SIG-M5 treated with dmso at 0.1 percent for 504 hours (cell line): ENCODE measurements at regions not wholly inside any gene's neighbourhood (a gene's known extent, or its start where the extent isn't known, plus 50 kb on each side); places are given as distances from the start of the nearest gene placed in this dataset.

ENCODE experiments used
- DNase-seq: peaks from one replicate; lab custom pipeline; 2025; ENCODE audit not compliant: unreplicated experiment; lab: John Stamatoyannopoulos, UW

DNA sequence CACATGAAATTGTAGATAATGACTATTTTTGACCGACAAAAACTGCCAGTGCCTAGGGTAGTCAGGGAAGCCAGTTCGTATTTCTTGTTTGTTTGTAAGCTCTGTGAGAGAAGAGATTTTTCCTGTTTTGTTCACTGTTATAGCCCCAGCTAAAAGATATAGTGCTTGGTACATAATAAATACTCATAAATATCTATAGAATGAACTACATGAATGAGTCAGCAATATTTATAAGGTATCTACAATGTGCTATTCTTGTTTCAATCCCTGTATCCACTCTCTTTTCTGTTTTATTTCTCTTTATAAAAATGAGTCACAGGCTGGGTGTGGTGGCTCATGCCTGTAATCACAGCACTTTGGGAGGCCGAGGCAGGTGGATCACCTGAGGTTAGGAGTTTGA lies 275.6 kb upstream of the FANCL start:
- no peak for DNase-seq

DNA sequence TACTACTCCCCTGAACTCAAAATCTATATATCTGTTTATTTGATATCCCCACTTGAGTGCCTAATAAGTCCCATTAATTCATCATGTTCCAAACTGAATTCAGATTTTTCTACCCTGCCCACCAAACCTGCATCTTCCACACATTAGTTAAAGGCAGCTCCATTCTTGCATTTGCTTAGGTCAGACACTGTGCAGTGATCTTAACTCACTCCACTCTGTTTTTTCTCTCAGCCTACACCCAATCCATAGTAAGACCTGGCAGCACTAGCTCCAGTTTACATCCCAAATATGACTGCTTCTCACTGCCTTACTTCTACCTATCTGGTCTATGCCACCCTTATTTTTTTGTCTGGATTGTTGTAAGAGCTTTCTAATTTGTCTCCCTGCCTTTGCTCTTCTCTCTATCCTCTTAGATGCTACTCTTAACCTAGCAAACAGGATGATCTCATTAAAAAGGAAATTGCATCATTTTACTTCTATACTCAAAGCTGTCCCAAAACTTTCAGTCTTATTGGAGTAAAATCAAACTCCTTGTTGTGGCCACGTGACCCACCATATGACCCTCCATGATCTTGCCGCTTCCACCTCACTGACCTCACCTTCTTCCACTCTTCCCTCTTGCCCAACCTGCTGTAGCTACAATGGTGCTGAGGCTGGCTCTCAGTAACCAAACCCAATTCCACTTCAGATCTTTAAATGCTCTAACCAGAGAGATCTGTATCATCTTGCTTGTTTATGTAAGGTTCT lies 274.9 kb upstream of the FANCL start:
- DNase-seq = no peak

DNA sequence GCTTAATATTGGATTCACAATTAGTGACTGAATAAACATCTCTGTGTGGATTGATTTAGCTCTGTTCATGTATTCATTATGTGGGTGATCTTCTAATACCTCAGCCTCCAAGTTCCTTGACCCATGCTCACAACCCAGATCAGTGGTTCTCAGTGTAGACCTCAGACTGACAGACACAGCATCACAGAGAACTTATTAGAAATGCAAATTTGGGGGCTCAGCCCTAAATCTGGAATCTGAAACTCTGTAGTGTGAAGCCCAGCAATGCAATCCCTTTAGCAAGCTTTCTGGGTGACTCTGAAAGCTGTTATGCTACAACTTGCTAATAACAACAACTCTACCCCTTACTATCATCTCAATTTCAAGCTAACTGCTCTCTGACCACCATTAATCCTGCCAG lies 273.1 kb upstream of the FANCL start:
- no peak for DNase-seq

DNA sequence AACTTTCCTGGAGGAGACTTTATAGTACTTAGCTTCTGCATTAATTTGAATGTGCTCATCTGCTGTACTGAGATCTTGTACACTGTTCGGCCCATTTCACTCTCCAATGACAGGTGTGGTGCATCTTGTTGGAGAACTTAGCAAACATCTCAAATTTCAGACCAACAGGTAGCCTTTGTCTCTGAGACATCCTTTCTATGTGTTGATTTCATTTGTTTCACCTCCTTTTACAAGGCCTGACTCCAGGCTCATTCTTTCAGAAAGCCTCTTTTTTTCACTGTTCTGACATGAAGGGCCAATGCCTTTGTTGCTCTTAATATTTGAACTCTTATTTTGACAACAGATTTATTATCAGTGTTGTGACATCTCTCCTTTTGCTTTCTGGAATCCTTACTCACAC lies 271.8 kb upstream of the FANCL start:
- no peak for DNase-seq

- no peak for DNase-seq
These were observed 266.9 kb upstream of the FANCL start for GRCh38 chr2:58508006-58508405.

DNA sequence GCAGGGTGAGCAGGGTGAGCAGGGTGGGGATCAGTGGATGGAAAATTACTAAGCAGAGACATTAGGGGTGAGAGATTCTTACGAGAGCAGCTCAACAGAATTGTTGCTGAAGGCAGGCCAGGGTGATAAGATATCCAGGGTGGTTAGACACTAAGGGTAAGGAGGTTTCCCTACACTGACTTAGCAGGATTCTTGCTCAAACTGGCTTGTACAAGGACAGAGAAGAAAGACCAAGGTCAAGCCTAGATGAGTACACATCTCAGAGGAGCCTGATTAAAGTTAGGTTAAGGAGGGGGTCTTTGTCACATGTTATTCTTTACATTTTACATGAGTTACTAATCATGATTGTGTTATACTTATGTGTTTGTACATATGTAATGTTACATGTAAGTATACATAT lies 262.8 kb upstream of the FANCL start:
- DNase-seq = no peak

DNA sequence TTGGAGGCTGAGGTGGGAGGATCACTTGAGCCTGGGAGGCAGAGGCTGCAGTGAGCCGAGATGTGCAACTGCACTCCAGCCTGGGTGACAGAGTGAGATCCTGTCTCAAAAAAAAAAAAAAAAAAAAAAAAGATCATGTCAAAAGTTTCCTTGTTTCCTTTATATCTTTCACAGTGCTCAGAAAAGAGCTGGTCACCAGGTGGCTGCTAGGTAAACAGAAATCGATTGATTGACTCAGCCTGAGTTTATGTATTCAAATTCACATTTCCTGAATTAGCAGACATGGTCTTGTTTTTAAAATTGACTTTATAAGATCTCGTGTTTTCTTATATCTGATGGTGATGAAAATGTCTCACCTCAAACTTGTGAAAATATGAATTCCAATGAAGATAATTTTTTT lies 261.8 kb upstream of the FANCL start:
- no peak for DNase-seq

GRCh38 chr2:58501371-58502160 lies 260.4 kb upstream of the FANCL start:
- DNase-seq = no peak

- DNase-seq = no peak
These were observed 256.0 kb upstream of the FANCL start for GRCh38 chr2:58497168-58497567.

DNA sequence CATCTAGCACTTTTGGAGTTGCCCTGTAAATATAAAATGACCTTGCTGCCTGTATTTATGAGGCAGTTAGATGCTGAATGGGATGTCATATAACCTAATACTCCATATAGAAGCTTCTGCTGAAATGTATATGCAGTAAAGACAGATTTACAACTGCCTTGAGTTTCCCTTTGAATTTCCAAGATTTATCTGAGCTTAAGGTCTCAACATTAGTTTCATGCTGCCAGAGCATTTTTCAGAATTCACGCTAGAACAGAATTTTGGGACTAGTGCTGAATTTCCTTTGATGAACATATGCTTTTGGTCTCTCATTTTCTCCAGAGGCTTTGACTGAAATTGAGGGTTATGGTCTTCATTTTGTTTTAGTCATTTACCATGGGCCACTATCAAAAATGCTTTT lies 254.7 kb upstream of the FANCL start:
- DNase-seq = no peak

- DNase-seq = no peak
These were observed 253.0 kb upstream of the FANCL start for GRCh38 chr2:58494071-58494501.

GRCh38 chr2:58484629-58485028 lies 243.5 kb upstream of the FANCL start:
- no peak for DNase-seq

- DNase-seq = no peak
These were observed 243.1 kb upstream of the FANCL start for GRCh38 chr2:58484221-58484620.

- DNase-seq = no peak
These were observed 242.2 kb upstream of the FANCL start for GRCh38 chr2:58483307-58483706.

DNA sequence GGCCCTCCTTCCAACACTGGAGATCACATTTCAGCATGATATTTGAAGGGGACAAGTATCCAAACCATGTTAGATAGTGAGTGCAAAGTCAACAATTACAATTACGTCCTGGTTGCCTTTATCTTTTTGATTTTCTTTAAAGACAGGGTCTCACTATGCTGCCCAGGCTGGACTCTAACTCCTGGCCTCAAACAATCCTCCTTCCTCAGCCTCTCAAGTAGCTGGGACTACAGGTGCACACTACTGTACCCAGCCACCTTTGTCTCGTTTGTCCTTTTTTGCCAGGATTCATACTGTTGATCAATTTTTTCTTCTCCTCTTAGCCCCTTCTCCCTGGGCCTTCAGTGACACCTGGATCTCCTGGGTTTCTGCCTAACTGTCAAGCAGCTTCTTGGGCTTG lies 240.5 kb upstream of the FANCL start:
- DNase-seq = no peak

DNA sequence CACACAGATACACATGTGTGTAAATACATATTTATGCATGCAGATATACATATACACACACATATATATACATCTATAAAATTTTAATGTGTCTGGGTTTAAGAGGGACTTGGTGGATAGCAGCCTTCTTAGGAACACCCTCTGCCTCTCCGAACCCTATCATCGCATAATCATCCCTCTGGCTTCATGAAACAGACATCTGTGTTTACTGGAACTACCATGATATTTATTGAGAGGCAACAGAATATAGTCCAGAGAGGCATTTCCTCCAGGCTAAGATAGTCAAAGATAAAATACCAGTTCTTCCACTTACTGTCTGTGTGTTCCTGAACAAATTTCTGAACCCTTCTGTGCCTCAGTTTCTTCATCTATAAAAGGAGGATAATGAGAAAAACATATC lies 239.0 kb upstream of the FANCL start:
- DNase-seq = no peak

GRCh38 chr2:58479535-58480140 lies 238.5 kb upstream of the FANCL start:
- DNase-seq = no peak

- no peak for DNase-seq
These were observed 235.4 kb upstream of the FANCL start for GRCh38 chr2:58476556-58476955.

- DNase-seq = no peak
These were observed 234.6 kb upstream of the FANCL start for GRCh38 chr2:58475756-58476155.

DNA sequence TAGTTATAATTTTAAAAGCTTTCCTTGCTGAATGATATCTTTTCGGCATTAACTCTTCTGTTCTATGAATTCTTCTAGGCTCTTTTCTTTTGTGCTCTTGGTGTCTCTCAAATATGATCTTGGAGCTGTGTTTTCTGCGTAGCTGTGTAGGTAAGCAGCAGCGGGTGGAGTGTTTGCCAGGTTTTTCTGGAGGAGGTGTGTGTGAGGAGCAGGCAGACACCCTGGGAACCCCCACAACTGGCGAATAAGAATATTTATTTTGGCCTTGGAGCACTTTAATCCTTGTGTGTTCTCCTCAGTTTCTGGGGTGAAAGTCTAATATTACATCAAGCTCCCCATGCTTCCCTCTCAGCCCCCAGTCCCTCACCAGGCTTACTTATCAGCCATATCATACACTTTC lies 232.0 kb upstream of the FANCL start:
- DNase-seq = no peak

DNA sequence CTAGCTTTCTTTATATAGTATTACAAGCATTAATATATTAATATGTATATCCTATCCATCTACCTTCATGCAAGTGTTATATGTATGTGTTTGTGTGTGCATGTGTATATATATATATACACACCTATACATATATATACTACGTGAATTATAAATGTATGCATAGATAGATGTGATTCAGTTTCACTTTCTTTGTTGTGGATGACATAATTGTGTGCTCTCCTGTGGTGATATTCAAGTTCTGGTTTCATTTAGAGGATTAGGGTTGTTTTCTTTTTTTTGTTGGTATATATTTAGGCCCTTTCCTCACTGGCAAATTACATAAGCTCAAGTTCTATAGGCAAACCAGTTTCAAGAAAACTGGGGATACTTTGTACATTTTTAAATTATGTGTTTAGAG lies 225.7 kb upstream of the FANCL start:
- peak; percentile 2 for DNase-seq

DNA sequence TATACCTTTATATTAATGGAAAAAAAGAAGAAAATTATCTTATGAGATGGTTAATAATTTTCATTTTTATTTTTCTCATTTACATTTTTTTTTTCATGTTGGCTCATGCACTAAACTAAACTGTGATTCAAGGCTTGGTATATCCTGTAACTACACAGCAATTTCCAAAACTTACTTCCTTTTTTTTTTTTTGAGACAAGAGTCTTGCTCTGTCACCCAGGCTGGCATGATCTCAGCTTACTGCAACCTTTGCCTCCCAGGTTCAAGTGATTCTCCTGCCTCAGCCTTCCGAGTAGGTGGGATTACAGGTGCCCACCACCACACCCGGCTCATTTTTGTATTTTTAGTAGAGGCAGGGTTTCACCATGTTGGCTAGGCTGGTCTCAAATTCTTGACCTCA lies 224.9 kb upstream of the FANCL start:
- DNase-seq = peak; percentile 14
